Neural crest cell (in vitro differentiated cells): ENCODE measurements at regions not wholly inside any gene's neighbourhood (a gene's known extent, or its start where the extent isn't known, plus 50 kb on each side); places are given as distances from the start of the nearest gene placed in this dataset.
"Not testable (repeated sequence)": the region's sequence is repeated elsewhere in the genome, so short reads cannot be mapped to it uniquely, and the experiment has no call there.

Source experiments
- DNase-seq: peaks from one replicate; pipeline ENCODE4 v3.0.0; 2021; ENCODE audit warnings: low read depth, mixed read lengths, low spot score
- H3K27ac Mint-ChIP-seq: one replicate; pipeline ENCODE4 v1.8.0; 2021; ENCODE audit warnings: mild to moderate bottlenecking, mixed read lengths; ENCODE audit not compliant: unreplicated experiment
- H3K27me3 Mint-ChIP-seq: 2 replicates; pipeline ENCODE4 v1.8.0; 2021; ENCODE audit warnings: low read depth, mild to moderate bottlenecking, mixed read lengths
- H3K36me3 Mint-ChIP-seq: 2 replicates; pipeline ENCODE4 v1.8.0; 2021; ENCODE audit warnings: low read depth, mild to moderate bottlenecking, mixed read lengths
- H3K4me1 Mint-ChIP-seq: 2 replicates; pipeline ENCODE4 v1.8.0; 2021; ENCODE audit warnings: mixed read lengths
- H3K4me3 Mint-ChIP-seq: one replicate; pipeline ENCODE4 v1.8.0; 2021; ENCODE audit warnings: mild to moderate bottlenecking, mixed read lengths
- H3K9me3 Mint-ChIP-seq: 2 replicates; pipeline ENCODE4 v1.8.0; 2021; ENCODE audit warnings: mixed read lengths
- TF ChIP-seq, protein P1 (sequence below): fragments of 200-600 bp; sonication (generic); conservative IDR thresholded peaks from 2 replicates; pipeline ENCODE4 v1.5.0; 2021; ENCODE audit warnings: antibody characterized with exemption, mild to moderate bottlenecking

DNA sequence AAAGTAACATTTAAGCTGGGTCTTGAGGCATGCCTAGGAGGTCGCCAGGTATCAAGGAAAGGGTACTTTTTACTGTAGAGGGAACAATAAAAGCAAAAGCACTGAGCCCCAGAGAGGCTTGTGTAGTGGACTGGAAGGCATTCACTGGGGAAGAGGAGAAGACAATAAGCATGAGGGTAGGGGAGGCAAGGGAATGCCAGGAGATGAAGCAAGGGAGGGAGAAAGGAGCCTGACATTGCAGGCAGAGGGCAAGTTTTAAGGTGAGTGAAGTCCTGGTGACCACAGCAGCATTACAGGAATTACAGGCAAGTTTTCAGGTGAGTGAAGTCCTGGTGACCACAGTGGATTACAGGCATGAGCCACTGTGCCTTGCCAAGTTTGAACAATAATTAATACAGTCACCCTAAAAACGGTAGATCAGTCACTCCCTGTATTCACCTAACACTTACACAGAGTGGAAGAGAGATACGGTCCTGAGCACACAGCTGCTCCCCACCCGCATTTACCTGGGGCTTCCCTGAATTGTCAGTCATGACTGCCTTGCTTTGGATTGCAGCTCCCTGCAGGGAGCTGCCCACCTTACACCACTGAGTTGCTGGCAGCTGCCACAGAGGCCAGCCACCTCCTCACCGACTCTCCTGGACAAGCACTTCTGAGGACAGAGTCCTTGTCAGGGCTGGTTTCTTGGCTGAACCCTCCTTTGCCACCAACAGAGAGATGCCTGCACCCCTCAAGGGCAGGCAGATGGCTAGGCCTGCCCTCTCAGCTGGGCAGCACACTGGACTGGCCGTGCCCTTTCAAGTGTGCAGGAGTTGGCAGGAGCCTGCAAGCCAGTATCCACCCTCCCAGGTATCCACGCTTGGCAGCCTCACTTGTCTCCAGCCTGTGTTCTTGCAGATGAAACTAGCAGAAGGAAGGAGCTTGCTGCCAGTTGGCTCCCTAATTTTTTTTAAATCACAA, 59.0 kb upstream of the KCNK12 start:
- Mint-ChIP-seq H3K4me3 (no peak overlapping the region), H3K4me1 (peaks cover 5% of the 10 kb centered on the region), H3K36me3 (no peaks in the 10 kb centered on the region), H3K27me3 (peaks cover 7% of the 10 kb centered on the region), H3K27ac (no peak overlapping the region), H3K9me3 (peaks cover 3% of the 10 kb centered on the region)
- DNase-seq, result no peak
- TF ChIP-seq, protein P1, sequence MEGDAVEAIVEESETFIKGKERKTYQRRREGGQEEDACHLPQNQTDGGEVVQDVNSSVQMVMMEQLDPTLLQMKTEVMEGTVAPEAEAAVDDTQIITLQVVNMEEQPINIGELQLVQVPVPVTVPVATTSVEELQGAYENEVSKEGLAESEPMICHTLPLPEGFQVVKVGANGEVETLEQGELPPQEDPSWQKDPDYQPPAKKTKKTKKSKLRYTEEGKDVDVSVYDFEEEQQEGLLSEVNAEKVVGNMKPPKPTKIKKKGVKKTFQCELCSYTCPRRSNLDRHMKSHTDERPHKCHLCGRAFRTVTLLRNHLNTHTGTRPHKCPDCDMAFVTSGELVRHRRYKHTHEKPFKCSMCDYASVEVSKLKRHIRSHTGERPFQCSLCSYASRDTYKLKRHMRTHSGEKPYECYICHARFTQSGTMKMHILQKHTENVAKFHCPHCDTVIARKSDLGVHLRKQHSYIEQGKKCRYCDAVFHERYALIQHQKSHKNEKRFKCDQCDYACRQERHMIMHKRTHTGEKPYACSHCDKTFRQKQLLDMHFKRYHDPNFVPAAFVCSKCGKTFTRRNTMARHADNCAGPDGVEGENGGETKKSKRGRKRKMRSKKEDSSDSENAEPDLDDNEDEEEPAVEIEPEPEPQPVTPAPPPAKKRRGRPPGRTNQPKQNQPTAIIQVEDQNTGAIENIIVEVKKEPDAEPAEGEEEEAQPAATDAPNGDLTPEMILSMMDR, result no peak

DNA sequence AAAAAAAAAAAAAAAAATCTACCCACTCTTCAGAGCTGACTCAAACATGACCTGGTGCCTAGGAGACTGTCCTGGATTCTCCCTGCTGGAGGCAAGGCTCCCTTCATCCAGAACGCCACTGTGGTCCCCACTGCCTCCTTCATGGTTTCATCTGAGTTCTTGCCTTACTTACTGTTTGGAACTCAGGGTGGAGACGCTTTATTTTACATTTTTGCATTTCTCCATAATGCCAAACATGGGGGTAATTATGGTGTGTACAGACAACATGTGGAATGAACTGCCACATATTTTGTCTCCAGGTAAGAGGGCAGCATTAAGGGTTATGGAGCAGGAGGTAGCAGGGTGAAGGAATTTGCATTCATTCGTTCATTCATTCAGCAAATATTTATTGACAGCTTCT, 58.1 kb upstream of the KCNK12 start:
- Mint-ChIP-seq H3K9me3 (peaks cover 3% of the 10 kb centered on the region), H3K4me3 (no peak overlapping the region), H3K27me3 (peaks cover 7% of the 10 kb centered on the region), H3K27ac (no peak overlapping the region), H3K4me1 (peaks cover 5% of the 10 kb centered on the region), H3K36me3 (no peaks in the 10 kb centered on the region)
- DNase-seq, result no peak
- TF ChIP-seq, protein P1, result no peak

DNA sequence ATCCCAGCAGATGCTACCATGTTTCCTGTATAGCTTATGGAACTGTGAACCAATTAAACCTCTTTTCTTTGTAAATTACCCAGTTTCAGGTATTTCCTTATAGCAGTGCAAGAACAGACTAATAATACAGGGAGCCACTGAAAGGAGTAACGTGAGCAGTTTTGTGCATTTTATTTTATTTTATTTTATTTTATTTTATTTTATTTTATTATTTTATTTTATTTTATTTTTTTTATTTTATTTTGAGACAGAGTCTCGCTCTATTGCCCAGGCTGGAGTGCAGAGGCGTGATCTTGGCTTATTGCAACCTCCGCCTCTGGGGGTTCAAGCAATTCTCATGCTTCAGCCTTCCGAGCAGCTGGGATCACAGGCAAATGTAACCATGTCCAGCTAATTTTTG, 55.9 kb upstream of the KCNK12 start:
- Mint-ChIP-seq H3K4me3 (no peak overlapping the region), H3K36me3 (no peaks in the 10 kb centered on the region), H3K27ac (no peak overlapping the region), H3K9me3 (peaks cover 3% of the 10 kb centered on the region), H3K27me3 (peaks cover 12% of the 10 kb centered on the region), H3K4me1 (no peaks in the 10 kb centered on the region)
- no peak for DNase-seq
- TF ChIP-seq, protein P1, result no peak

DNA sequence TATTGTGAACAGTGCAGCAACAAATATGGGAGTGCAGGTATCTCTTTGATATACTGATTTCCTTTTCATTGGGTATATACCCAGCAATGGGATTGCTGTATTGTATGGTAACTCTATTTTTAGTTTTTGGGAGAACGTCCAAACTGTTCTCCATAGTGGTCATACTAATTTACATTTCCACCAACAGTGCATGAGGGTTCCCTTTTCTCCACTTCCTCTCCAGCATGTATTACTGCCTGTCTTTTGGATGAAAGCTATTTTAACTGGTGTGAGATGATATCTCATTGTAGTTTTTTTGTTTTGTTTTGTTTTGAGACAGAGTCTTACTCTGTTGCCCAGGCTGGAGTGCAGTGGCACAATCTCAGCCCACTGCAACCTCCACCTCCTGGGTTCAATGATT, 52.4 kb upstream of the KCNK12 start:
- H3K4me3 Mint-ChIP-seq, DNase-seq, H3K9me3 Mint-ChIP-seq, H3K36me3 Mint-ChIP-seq, H3K27ac Mint-ChIP-seq: not testable (repeated sequence)
- Mint-ChIP-seq H3K4me1 (peaks cover 16% of the 10 kb centered on the region), H3K27me3 (peaks cover 22% of the 10 kb centered on the region)

DNA sequence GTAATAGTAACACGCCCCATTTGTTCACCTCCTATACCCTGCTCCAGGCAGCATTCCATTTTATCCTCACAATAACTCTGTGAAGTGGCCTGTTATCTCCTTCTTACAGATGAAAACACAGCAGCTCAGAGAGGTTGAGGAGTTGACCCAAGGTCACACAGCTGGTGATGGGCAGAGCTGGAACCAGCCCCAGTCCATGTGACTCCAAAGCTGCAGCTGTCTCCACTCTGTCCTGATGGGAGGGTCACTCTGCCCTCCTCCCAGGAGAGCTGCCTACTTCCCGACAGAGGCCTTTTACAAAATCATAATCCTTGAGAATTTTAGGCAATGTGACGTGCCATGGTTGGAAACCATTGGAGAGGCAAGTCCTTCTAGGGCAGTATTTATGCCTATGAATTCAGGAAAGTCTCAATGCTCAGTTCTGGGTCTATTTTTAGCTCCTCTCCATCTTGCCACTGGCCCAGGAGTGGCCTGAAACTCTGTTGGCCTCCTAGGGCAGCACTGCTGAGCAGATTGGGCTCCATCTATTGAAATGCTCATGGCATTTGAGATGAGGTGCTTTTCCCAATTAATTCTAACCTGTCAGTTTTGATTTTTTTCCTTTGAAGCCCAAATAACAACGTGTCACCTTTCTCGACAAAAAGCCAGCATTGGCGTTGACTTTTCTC, 50.1 kb upstream of the KCNK12 start:
- Mint-ChIP-seq H3K27me3 (peaks cover 22% of the 10 kb centered on the region), H3K36me3 (no peaks in the 10 kb centered on the region), H3K4me1 (peaks cover 38% of the 10 kb centered on the region), H3K27ac (no peak overlapping the region), H3K4me3 (no peak overlapping the region), H3K9me3 (peaks cover under 1% of the 10 kb centered on the region)
- TF ChIP-seq, protein P1, result no peak
- no peak for DNase-seq
